NCI-H1092 (cell line): ENCODE measurements at regions not wholly inside any gene's neighbourhood (a gene's known extent, or its start where the extent isn't known, plus 50 kb on each side); places are given as distances from the start of the nearest gene placed in this dataset.
"Not testable (repeated sequence)": the region's sequence is repeated elsewhere in the genome, so short reads cannot be mapped to it uniquely, and the experiment has no call there.

Source experiments
- DNase-seq: peaks from one replicate; lab custom pipeline; 2025; lab: John Stamatoyannopoulos, UW

DNA sequence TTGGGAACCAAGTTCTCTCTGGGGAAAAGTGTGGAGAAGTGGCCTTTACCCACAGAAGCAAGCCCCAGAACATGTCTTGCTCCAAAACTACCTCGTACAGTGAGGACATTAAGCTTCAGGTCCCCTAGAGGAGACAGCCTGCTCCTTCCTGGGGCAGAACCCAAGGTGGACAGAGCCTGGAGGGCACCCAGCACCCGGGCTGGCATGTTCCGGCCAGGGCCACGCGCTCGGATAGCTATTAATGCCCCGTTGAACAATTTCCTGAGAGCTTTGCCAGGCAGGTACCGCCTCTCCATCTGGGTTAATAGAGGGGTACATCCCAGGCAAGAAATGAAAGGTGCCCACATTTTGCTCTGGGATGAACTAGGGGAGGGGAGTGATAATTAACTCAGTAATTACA lies 169.0 kb upstream of the GRK3 start:
- DNase-seq: no peak

DNA sequence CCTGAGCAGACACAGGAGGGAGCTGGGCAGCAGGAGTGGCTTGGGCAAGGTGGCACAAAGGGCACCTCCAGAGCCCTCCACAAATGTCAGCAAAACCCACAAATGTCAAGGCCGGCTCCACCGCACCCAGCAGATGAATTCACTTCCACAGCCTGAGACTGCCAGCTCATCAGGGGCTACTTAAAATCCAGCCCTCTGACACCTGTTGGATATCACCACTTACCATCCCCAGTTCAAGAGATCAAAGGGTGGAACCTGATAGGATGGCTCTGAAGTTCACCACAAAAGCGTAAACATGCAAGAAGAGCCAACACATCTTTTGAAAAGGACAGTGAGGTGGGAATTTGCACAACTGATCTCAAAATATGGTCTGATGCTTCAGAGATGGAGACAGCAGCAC lies 168.6 kb upstream of the GRK3 start:
- no peak for DNase-seq

DNA sequence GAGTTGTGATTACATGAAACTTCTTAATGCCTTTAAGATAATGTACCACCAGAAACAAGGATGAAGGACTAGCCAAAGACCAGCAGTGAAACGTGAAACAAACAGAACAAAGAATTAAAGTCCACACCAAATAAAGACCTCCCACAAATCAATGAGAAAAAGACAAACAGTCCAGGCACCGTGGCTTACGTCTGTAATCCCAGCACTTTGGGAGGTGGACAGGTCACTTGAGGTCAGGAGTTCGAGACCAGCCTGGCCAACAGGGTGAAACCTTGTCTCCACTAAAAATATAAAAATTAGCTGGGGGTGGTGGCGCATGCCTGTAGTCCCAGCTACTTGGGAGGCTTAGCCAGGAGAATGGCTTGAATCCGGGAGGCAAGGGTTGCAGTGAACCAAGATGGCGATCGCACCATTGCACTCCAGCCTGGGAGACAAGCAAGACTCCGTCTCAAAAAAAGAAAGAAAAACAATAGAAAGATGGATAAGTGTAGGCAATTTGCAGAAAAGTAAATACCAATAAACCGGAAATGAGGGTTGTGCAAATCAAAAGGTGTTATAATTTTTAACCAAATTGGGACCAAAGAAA lies 167.8 kb upstream of the GRK3 start:
- DNase-seq: no peak

DNA sequence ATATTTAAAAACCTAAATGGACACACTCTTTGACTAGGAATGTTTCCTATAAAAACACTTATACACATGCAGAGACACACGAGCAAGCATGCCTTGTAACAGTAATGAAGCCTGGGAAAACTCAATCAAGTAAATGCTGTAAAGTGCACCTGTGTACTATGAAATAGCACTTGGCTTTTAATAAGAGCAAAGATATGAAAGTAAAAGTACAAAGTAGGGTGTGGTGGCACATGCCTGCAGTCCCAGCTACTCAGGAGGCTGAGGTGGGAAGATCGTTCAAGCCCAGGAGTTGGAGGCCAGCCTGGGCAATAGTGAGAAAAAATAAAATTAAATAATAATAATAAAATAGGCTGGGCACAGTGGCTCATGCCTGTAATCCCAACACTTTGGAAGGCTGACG lies 166.9 kb upstream of the GRK3 start:
- DNase-seq: no peak

- DNase-seq: not testable (repeated sequence)
These were observed 165.8 kb upstream of the GRK3 start for GRCh38 chr22:25398591-25399062.

GRCh38 chr22:25399649-25400151 lies 164.8 kb upstream of the GRK3 start:
- DNase-seq: no peak

DNA sequence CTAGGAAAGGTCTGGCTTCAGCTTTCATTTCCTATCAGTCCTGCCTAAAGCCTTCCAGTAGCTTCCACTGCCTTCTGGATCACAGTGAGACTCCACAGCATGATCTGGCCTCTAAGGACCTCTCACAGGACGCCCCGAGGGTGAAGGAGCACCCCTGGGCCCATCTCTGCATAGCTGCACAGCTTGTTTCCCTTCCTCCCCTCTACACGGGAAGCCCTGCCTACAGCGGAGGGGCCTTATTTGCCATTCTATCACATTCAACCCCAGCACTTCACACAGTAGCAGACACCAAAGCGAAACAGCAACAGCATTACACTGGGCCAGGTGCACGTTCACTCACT lies 162.3 kb upstream of the GRK3 start:
- DNase-seq: no peak

GRCh38 chr22:25402501-25403283 lies 161.8 kb upstream of the GRK3 start:
- no peak for DNase-seq

DNA sequence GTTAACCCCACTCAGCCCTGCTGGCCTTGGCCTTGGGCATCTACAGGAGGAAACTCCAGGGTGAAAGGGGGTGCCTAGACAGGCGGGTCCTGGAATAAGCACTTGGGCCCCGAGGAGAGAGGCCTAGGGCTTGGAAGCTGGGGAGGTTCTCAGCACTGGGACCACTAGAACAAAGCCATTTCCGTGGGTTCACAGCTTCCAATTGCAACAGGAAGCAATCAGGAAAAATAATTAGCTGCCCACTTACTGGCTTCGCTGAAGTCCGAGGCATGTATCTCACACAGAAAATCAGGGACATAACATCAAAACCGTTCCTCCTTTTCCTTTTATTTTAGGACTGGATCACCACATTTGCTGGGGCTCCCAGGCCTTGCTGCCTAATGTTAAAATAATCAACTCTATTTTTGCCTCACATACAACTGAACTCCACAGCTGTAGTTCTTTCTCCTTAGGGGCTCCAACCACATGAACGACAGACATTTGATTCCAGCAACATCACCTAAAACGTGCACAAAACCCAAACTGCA lies 161.1 kb upstream of the GRK3 start:
- no peak for DNase-seq

DNA sequence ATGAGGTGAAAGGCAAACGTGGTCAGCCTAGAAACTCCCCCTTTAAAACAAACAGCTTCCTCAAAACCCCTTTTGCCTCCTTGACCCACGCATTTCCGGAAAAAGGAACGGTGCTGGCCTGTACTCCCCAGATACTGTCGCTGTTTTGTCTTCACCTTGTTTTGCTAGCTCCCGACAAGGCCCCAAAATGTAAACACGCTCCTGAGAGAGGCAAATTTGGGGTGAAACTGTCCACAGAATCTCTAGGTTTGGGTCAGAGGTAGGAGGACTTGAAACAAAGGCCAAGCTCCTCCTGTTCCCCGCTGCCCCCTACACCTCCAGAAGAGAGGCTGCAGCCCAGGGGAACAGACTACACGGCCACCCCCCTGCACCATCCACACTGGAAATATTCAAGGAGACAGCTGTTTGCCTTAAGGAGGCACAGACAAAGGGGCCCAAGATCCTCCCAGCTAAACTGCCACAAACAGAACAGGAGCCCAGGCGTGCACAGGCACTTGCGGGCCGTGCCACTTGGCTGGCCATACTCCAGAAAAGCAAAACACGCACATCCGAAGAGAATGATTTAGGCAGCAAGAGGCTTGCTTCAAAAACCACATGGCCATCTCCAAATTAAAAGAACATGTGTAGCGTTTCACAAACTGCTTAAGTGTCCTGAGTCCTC lies 160.5 kb upstream of the GRK3 start:
- DNase-seq: no peak

DNA sequence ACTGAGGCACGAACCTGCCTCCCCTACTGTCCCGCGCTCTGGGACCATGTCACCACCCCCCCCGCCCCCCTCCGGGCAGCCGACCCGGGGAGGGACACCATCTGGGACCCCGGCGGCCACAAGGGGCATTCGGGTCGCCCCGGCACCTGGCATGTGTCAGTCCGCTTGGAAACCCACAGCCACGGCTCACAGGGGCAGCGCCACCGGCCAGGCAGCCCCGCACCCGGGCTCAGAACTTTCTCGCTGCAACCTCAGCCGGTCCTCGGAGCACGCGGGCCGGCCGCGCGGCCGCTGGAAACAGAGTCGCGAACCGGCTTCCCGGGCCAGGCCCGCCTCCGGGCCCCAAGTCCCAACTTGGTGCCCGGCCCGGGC lies 159.9 kb upstream of the GRK3 start:
- DNase-seq: no peak

GRCh38 chr22:25404928-25405816 lies 159.3 kb upstream of the GRK3 start:
- no peak for DNase-seq

GRCh38 chr22:25405841-25406509 lies 158.5 kb upstream of the GRK3 start:
- DNase-seq: no peak

DNA sequence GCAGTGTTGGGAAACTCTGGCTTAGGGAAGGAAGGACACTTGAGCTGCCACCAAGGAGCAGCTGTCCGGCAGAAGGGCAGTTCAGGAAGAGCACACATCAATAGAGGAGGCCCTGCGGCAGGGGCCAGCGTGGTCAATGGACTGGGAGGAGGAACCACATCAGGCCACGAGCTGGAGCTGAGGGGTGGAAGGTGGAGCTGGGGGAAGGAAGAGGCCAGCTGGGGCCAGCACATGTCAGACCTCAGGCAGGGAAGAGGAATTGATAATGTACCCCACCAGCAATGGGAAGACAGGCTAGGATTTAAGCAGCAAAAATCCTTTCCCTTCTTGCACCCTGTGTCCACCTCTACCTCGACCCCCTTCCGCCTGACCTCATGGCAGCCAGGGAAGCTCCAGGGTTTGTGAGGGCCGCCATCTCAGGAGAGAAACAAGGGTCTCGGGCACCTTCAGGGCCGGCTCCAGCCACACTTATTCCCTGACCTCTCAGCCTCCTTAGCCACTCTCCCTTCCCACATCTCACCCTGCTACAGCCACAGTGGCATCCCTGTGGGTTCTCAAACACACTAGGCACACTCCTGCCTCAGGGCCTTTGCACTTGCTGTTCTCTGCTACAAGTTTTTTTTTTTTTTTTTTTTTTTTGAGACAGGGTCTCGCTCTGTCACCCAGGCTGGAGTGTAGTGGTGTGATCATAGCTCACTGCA lies 157.8 kb upstream of the GRK3 start:
- DNase-seq: no peak

DNA sequence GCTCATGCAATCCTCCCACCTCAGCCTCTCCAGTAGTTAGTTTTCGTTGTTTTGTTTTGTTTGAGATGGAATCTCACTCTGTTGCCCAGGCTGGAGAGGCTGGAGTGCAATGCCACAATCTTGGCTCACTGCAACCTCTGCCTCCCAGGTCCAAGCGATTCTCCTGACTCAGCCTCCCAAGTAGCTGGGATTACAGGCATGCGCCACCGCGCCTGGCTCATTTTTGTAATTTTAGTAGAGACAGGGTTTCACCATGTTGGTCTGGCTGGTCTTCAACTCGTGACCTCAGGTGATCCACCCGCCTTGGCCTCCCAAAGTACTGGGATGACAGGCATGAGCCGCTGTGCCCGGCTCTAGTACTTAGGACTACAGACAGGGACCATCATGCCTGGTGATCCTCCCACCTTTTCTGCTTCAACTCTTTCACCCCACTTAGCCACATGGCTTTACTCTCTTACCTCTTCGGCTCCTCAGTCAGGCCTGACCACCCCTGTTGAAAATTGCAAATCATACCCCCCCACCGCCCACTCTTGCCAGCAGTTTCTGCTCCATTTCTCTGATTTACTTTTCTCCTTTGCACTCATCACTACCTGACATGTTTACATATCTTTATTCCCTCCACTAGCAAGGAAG lies 157.1 kb upstream of the GRK3 start:
- DNase-seq: no peak

DNA sequence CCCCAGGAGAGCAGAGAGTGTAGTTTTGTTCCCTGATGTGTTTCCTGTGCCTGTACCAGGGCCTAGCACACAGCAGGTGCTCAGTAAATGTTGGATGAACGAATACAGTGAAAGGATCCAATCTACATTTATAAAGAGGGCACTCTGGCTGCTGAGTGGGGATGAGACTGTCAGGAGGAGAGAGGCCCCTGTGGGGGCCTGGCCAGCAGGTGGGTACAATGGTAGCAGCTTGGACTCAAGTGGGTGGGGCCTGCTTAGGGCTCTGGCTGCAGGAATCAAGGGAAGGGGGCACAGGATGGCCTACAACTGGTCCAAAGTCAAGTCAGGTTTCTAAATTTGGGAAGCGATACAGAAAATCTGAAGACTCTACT lies 156.6 kb upstream of the GRK3 start:
- no peak for DNase-seq

- DNase-seq: no peak
These were observed 155.2 kb upstream of the GRK3 start for GRCh38 chr22:25409240-25409639.

DNA sequence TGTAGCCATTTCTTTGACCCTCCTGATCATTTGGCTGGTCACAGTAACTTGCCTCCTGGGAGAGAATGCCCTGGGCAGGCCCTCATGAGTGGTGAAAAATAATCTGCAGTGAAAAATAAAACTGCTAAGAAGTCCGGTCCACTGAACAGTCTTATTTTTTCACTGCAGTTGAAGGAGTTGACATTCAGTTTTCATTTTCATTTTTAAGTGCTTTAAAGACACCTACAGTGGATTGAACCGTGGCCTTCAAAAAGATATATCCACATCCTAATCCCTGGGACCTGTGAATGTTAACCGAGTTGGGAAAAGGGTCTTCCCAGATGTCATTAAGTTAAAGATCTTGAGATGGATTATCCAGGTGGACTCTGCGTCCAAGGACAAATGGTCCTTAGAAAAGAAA lies 153.6 kb upstream of the GRK3 start:
- DNase-seq: no peak

DNA sequence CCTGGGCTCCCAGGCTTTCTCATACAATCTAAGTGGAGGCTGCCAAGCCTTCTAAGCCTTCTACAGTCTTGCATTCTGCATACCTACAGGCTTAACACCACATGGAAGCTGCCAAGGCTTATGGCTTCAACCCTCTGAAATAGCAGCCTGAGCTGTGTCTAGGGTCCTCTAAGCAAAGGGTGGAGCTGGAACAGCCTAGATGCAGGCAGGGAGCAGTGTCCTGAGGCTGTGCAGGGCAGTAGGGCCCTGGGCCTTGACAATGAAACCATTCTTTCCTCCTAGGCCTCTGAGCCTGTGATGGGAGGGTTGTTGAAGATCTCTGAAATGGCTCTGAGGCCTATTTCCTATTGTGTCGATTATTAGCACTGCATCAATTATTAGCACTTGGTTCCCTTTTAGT lies 150.9 kb upstream of the GRK3 start:
- DNase-seq: no peak

GRCh38 chr22:25415731-25416130 lies 148.7 kb upstream of the GRK3 start:
- DNase-seq: not testable (repeated sequence)
